ENCODE measurements at regions not wholly inside any gene's neighbourhood (a gene's known extent, or its start where the extent isn't known, plus 50 kb on each side); places are given as distances from the start of the nearest gene placed in this dataset.

DNA sequence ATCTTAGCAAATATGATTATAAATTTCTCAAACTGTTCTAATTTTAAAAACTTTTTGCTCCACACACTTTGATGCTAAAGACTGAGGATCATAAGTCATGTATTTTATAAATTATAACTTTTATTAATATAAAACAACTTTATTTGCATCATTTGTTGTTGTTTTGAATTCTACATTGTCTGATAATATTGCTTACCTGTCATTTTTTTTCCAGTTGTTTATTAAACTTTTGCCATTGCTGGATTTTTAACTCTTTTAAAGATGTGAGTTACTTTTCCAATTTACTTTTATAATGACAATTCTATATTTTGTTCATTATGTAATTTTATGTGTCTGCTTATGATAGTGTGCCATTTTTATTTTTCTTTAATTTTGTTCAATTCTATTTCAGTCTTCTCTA, 2071.2 kb upstream of the C9orf72 start:
- DNase-seq = no peak

DNA sequence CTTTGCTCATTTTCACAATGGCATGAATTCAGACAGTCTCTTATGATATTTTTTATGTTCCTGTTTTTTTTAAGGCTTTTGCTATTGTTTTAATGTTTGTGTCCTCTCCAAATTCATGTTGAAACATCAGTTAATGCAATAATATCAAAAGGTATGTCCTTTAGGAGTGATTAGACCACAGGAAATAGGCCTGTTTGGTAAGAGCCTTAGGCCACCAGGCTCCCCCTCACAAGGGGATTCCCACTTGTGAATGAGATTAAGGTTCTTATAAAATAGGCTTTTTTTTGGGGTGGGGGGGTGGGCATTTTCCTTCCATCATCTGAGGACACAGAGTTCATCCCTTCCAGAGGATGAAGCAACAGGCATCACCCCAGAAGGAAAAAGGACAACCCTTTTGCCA, 2074.2 kb upstream of the C9orf72 start:
- DNase-seq = no peak

DNA sequence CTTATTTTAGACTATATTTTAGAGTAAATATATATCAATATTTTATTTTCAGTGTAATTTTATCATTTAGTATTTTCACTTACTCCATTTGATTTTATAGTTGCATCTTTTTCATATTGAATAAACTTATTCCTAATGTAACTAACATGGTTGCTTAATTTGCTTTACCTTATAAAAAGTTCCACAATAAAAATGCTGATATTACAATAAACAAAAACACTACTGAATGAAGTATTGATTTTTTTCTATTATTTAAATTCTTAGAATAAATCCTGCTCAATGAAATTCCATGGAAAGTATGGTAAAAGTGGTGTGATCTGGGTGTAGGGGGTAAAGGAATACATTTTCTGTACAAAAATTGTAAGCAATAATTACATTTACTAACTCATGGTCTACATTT, 2074.9 kb upstream of the C9orf72 start:
- no peak for DNase-seq

DNA sequence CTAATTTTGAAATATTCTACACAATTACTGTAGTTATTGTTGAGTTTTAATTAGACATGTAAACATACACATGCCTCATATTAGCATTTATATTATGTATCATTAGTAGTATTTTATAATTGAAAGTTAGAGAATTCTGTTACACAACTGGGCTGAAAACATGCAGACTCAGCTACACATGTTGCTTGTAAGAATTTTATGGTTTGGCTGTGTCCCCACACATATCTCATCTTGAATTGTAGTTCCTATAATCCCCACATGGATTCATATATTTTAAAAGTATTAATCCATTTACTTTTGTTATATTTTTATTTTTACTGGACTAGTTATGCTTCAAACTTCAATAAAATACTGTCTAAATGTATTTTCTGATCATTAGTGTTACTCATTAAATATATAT, 2075.3 kb upstream of the C9orf72 start:
- no peak for DNase-seq

DNA sequence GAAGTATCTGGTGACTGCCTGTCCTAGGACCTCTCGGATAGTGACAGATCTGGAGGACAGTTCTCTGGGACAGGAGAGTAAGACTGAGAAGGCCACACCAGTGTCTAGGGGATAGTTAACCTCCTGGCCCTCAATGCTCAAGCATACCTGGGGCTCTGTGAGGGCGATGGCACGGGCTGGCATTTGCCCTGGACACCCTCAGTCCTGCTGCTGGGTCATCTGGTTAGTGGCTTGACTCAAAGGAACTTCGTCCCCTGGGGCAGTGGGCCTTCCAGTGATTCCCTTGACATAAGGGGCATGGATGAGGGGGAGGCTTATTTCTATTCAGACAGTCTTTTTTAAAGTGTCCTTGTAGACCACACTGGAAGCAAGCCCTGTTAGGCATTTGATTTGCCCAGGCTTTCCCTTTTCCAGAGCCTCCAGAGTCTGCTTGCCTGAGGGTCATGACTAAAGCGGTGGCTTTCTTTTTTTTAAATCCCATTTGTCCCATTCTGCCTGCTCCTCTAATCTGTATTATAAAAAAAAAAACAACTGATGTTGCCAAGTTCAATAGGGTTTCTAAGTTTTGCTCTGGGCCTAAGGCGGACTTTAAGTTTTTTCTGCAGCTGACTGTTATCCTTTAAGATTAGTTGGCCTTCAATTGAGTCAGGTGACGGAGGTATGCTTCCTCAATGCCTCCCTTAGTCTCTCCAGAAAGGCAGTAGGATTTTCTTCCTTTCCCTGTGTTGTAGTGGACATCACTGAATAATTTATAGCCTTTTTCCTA, 2083.5 kb upstream of the C9orf72 start:
- DNase-seq = no peak

DNA sequence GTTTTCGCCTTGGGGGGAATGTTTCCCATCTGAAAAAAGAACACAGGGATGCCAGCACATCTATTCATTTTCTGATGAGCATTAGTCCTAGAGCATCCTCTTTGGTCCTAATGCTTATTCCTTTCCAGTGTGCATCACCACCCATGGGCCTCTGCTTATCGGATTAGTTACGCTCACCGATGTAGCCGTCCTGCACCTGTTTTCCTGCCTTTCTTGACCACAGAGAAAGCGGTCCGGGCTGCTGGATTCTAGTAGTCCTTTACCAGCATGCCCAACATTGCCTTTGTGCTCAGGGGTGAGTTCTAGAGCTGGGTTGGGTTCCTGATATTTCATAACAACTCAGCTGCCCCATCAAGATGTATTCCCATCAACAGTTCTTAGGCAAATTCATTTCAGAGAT, 2084.5 kb upstream of the C9orf72 start:
- no peak for DNase-seq

DNA sequence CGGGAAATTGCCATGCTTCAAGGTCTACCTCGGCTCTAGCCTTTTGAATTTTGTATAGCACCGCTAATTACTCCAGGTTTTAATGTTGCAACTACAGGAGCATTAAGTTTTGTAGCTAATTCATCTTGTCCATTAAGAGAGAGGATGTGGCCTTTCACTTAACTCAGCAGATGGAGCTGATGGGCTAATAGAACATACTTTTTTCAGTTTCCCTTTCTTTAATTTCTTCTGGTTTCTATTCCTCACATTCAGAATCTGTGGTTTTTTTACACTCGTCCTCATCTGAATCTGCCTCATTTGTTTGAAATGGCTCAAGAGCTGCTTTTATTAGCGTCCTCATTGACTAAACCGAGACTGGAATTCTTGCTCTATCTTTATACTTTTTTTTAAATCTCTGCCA, 2085.7 kb upstream of the C9orf72 start:
- DNase-seq = no peak

DNA sequence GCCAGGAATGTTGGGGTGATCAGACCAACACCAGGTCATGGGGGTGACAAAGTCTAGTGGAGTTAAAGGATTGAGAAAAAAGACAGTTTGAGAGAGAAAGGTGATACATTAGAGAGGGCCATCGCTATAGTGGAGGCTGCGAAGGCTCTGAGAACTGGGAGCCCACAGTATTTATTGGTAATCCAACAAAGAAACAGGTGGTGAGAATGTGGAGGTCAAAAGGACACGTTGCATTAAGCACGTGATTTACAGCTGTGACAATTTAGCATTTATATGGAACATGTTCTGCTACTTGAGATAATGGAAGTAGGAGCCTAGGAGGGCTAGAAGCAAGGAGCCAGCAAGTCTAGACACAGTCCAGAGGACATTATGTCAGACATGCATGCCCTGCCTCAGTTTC, 2086.5 kb upstream of the C9orf72 start:
- no peak for DNase-seq

DNA sequence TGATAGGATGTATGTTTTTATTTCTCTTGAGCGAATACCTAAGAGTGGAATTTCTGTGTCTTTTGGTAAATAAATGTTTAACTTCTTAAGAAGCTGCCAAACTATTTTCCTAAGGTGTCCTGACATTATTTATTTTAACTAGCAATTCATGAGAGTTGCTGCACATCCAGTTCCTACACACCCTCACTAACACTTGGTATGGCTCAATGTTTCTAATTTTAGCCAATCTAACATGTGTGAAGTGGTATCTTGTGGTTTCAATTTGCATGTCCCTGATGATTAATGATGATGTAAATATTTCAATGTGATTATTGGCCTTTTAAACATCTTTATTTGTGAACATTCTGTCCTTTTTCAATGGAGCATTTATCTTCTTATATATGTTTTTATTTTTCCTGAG, 2095.5 kb upstream of the C9orf72 start:
- no peak for DNase-seq

DNA sequence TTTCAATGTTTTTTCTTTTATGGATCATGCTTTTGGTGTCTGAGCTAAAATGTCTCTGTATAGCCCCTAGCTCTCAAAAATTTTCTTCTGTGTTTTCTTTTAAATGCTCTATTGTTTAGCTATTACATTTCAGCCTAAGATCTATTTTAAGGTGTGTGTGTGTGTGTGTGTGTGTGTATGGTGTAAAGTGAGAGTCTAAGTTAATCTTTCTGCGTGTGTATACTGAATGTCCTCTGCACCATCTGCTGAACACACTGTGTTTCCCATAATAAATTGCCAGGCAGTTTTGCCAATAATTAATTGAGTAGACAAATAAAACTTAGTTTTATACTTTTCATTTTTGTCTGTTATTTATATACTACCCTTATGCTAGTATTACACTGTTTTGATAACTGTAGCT, 2096.3 kb upstream of the C9orf72 start:
- no peak for DNase-seq

DNA sequence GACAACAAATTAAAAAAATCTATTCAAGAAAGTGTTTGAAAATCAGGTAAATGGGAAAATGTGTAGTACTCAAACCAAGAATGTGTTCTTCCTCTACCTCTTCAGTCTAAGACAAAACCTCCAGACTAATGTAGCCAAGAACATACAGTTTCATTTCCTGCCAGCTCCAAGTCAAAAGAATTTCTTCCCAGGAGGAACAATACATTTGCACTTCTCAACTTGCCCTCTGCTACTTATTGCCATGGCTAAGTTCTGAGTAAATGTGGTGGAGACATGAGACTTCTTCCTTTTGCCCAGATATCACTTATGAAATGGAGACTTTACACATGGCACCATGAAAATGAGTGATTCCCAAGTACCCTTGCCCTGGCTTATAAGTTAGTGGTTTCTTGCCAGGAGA, 2112.2 kb upstream of the C9orf72 start:
- no peak for DNase-seq

DNA sequence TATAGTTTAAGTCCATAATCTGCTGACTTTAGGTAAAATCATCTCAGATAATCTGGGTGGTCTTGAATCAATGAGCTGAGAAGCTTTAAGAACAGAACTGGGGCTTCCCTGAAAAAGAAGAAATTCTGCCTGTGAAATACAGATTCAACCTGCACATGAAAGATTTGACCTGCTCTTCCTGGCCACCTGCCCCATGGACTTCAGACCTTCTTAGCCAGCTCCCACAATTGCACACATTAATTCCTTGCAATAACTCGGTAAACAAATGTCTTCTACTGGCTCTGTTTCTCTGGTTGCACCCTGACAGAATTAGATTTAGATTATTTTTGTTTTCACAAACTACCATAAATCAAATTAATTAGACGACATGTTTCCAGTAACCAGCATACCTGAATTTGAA, 2117.9 kb upstream of the C9orf72 start:
- DNase-seq = no peak

DNA sequence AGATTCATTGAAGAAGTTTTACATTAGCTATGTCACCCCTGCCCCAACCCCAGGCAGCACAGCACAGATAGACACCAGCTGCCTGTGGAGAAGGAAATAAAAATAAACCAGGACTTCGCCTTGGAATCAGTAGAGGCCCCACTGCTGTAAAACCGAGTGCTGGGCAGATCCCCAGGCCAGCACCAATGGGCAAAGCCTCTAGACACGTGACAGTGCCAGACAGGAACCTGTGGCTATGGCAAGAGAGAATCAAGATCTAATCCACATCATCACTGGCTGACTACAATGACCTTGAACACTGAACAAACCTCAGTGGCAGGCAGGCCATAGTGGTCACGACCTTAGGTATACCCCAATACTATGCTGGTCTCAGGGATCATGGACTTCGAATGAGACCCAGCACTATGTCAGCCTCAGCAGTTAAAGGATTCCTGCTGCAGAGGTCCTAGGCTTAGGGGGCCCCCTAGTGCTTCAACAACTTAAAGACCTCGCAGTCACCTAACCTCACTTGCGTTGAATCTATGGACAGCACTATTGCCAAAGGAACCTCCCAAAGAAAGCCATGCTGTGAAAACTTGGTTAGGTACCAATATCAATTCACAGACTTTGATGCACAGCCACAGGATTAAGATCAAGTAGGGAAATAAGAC, 2118.6 kb upstream of the C9orf72 start:
- DNase-seq = peak; percentile 13 to 63 (median 34)

DNA sequence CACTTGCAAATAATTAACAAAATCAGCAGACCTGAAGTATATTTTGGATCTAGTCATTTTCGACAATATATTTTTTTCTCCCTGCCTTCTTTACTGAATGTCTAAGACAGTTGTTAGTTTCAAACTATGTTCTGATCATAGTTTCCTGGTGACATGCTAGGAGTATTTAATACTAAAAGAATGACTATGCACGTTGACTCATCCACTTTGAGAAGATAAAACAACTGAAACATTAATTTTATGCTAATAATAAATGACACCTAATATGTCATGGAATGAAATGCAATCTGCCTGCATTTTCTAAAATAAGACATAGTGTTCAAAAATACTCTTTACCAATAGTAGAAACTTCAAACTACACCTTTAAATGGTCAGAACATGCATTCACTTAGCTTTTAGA, 2123.7 kb upstream of the C9orf72 start:
- DNase-seq = no peak

DNA sequence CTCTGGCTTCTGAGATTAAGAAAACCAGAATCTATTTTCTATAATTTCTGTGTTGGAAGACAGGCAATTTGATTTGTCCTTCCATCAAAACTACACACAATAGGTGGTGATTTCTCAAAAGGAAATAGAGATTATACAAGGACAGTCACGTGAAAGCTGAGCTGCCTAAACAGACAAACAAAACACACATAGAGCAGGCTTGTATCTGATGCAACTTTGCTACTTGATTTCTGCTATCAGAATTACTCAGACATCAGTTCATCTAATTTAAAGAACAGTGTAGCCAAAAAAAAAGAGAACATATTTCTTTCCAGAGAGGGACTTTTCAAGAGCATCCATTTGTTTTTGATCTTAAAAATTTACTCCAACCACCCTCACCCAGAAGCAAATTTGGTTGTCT, 2128.3 kb upstream of the C9orf72 start:
- DNase-seq = no peak

DNA sequence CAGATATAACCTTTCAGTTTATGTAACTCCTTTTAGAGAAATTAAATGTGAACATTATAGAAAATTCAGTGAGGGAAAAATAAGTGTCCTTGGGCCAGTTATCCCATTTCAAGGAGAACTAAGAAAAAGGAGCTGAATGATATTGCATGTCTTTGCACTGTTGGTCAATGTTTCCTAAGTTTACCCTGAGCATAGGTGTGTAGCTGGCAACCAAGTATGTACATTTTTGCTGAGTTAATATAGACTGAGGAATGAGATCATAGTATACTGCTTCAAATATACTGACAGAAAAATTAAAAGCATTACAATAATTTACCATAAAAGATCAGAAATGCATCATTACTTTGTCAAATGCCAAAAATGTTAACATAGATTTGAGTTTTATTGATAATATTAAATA, 2128.7 kb upstream of the C9orf72 start:
- no peak for DNase-seq

DNA sequence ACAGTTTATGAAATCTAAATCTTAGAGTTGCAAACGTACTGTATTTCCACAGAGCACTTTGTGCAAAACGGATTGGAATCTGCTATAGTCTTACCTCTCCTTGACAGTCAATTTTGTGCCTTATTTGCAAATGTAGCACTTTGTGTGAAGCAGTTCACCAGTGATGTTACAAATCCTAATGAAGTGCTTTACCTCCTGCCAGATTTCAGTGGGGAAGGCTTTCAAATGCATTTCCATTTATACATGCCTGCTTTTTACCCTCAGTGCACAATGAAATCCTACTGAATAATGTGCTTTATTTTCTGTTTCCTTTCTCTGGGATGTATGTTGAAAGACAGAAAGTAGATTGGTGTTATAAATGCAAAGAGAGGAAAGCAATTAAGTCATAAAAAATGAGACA, 2141.6 kb upstream of the C9orf72 start:
- DNase-seq = no peak

DNA sequence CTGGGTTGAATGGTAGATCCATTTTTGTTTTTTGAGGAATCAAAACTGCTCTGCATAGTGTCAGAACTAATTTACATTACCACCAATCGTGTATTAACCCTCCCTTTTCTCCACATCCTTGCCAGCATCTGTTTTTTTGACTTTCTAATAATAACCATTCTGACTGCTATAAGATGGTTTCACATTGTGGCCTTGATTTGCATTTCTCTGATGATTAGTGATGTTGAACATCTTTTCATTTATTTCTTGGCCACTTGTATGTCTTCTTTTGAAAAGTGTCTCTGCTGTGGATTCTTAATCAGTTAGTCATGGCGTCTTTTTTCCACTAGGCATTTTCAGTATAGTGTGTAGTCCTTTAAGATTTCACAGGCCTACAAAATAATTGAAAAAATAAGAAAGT, 2144.3 kb upstream of the C9orf72 start:
- DNase-seq = no peak

DNA sequence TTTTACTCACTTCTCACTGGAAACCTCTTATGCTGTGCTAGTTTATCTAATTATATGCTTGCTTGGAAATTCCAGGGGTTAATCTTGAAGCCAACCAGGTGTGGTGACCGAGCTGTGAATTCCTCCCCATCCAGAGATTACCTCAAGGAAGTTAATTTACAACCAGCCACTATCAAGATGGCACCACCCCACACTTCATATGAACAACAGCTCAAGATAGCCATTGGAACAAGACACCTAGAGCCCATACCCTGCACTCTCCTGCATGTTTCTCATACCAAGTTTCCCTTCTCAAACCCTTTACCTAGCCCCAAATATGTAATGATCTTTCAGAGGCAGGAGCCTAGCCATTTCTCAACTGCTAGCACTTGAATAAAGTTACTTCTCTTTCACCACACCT, 2156.9 kb upstream of the C9orf72 start:
- no peak for DNase-seq

DNA sequence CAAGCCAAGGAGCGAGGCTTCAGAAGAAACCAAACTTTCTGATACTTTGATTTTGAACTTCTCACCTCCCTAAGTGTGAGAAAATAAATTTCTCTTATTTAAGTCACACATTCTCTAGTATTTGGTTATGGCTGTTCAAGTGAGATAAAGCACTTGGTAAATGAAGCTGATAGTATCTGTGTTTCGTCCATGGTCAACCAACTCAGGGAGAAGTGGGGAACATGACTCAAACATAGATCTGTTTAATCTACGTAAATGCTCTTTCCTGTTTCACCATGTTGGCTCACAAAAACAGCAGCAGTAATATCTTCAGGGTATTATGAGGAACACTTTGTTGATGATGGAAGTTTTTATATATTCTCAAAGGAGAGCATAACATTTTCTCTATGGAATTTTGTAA, 2167.2 kb upstream of the C9orf72 start:
- DNase-seq = no peak

DNA sequence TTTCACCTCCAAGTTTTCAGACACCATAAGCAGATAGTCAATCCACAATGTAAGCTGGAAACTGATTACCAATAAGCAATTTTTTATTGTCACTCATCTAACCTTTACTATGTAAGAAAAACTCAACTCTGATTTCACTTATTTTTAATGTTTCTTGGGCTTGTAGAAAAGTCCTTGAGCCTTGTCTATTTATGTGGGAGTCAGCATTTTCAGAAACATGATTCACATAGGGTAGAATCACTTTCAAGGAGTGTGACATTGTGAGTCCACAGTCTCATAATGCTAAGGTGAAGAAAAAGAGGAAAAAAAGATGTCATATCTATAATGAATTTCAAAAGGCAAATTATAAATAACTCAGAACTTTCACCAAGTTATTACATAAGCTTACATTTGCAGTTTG, 2167.9 kb upstream of the C9orf72 start:
- DNase-seq = no peak

DNA sequence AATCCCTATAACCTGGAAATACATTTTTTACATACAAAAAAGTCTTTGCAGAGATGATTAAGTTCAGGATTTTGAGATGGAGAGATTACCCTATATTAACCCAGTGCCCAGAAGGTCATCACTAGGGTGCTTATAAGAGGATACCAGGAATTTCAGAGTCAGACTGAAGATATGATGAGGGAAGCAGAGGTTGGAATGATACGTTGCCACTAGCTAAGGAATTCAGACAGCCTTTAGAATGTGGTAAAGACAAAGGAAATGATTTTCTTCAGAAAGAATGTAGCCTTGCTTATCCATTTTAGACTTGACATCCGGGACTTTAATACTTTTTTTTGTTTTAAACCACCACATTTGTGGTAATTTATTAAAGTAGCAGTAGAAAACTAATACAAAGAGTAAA, 2176.8 kb upstream of the C9orf72 start:
- DNase-seq = no peak

DNA sequence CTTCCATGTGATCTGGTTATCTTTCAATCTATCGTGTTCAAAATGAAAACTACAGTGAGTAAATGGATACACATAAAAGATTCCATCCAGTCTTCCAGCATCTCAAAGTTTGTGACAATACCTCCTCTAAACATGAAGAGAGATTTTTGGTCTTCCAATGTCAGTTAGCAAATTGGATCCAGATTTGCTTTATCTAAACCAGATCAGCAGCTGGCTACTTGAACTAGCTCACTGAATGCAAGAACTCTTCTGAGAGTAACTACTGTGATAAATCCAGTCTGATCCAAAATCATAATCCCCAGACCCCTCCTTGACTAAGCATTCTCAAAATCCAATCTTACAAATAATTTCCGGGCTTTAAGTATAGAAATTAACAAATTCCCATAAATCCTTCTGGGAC, 2177.9 kb upstream of the C9orf72 start:
- no peak for DNase-seq

DNA sequence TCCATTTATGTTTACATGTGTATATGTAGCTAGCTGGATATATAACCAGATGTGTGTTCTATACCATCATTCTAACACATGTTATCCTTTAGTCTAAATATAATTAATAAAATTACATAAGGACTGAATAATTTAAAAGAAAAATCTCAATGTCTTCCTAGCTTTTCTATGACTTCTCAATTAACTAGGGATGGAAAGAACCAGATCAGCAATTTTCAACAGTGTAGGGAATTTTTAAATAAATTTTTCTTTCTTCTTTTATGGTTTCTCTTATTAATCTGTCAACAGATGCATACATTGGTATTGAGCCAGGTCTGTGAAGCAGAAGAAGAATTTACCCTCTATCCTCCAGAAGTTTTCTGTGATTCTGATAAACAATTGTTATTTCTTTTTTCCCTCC, 2180.4 kb upstream of the C9orf72 start:
- no peak for DNase-seq

DNA sequence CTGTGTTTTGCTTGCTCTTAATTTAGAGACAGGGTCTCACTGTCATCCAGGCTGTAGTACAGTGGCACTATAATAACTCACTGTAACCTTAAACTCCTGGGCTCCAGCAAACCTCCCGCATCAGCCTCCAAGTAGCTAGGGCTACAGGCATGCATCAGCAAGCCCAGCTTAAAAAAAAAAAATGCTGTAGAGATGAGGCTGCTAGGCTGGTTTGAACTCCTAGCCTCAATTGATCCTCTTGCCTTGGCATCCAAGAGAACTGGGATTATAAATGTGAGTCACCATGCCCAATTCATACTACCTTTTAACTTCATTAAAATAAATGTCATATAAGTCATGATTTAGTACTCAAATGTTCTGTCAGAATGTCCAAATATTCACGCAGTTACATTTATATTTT, 2195.7 kb upstream of the C9orf72 start:
- no peak for DNase-seq

All from suppressor macrophage (primary cell).